ENCODE measurements at regions not wholly inside any gene's neighbourhood (a gene's known extent, or its start where the extent isn't known, plus 50 kb on each side); places are given as distances from the start of the nearest gene placed in this dataset.

GRCh38 chr2:234191819-234192407 lies 141.4 kb downstream of the SPP2 start:
- in situ Hi-C loops (cut with HindIII; ENCODE audit: extremely low pct_ligation_motif_present, low pct_unique_long_range_greater_than_20kb) (no loop called here), intact Hi-C loops (cut with micrococcal nuclease; ENCODE audit: unreplicated experiment) (no loop called here)
- Histone ChIP-seq H3K4me2 (ENCODE audit: low read depth, low read length) (no peak overlapping the region), H2AFZ (ENCODE audit: low read length) (no peak overlapping the region), H3K4me1 (ENCODE audit: insufficient read depth, low read length) (no peaks in the 10 kb centered on the region), H3K9ac (ENCODE audit: insufficient read depth, low read depth, low read length) (no peak overlapping the region), H3K79me2 (ENCODE audit: insufficient read depth, low read length) (no peaks in the 10 kb centered on the region), H4K20me1 (ENCODE audit: insufficient read depth, low read length) (no peaks in the 10 kb centered on the region), H3K36me3 (replicated peaks in 1 of 2; ENCODE audit: control insufficient read depth in 1 of 2, insufficient read depth in 2 of 2, low read length in 2 of 2) (no peaks in the 10 kb centered on the region), H3K9me3 (ENCODE audit: low read length) (no peaks in the 10 kb centered on the region), H3K27ac (ENCODE audit: extremely low read length, insufficient read depth, low read length) (no peak overlapping the region), H3K4me3 (replicated peaks in 1 of 3; ENCODE audit: insufficient read depth in 1 of 3, low read depth in 2 of 3, low read length in 3 of 3) (no peak overlapping the region), H3K27me3 (ENCODE audit: control insufficient read depth in 1 of 2, insufficient read depth in 2 of 2, low read length in 2 of 2) (no peaks in the 10 kb centered on the region; a peak in 2 of 5 replicates)
- no TSS peak for BruUV-seq (replicated peaks)
- TF ChIP-seq KAT7 (CRISPR knock-in tag; IDR thresholded peaks at IDR 0.05; ENCODE audit: borderline replicate concordance) (no peak), ZNF766 (CRISPR knock-in tag; IDR thresholded peaks at IDR 0.05; ENCODE audit: borderline replicate concordance) (no peak), LCORL (IDR thresholded peaks at IDR 0.05) (no peak), LCORL (CRISPR knock-in tag; IDR thresholded peaks at IDR 0.05) (no peak), THAP9 (CRISPR knock-in tag; IDR thresholded peaks at IDR 0.05; ENCODE audit: borderline replicate concordance) (no peak), KDM6A (CRISPR knock-in tag; IDR thresholded peaks at IDR 0.05; ENCODE audit: low read depth) (no peak), ZNF552 (CRISPR knock-in tag; IDR thresholded peaks at IDR 0.05; ENCODE audit: borderline replicate concordance) (no peak), SMYD3 (CRISPR knock-in tag; IDR thresholded peaks at IDR 0.05) (no peak), ZNF800 (CRISPR knock-in tag; IDR thresholded peaks at IDR 0.05) (no peak), ZNF792 (CRISPR knock-in tag; IDR thresholded peaks at IDR 0.05) (no peak), ZHX1 (CRISPR knock-in tag; IDR thresholded peaks at IDR 0.05; ENCODE audit: low read depth) (no peak), CREB1 (IDR thresholded peaks at IDR 0.05) (no peak), CREB1 (CRISPR knock-in tag; IDR thresholded peaks at IDR 0.05) (no peak), HBP1 (CRISPR knock-in tag; IDR thresholded peaks at IDR 0.05; ENCODE audit: low read depth) (no peak), ATAD3A (CRISPR knock-in tag; IDR thresholded peaks at IDR 0.05) (no peak)
- WGBS (ENCODE audit: low lambda C conversion rate) = 16% methylated on average over 4 of the region's 4 CpGs
- ChIA-PET POLR2A (no interaction called here), CTCF (ENCODE audit: low intra/inter-chr PET ratio, low total read pairs) (no interaction called here)
- FAIRE-seq (no peak), ATAC-seq (no peak), DNase-seq (ENCODE audit: low spot score) (no peak)

Data from HepG2 (cell line).